ENCODE measurements at regions not wholly inside any gene's neighbourhood (a gene's known extent, or its start where the extent isn't known, plus 50 kb on each side); places are given as distances from the start of the nearest gene placed in this dataset.

DNA sequence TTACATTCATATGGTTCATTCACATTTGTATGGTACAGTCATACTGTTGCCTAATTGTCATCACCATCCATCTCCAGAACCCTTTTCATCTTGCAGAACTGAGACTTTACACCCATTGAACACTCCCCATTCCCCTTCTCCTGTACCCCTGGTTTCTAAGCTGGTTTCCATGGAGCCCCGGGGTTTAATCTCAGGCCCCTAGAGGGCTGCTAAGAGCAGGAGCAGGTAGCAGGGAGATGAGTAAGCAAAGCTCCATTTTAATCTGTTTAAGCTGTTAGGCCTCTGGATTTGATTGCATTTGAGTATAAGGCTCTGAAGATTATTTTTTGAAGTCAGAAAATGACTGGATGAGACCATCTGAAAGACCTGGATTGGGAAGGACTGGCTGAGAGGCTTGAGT lies 68.5 kb upstream of the RPL38 start:
- TF ChIP-seq, protein P1, sequence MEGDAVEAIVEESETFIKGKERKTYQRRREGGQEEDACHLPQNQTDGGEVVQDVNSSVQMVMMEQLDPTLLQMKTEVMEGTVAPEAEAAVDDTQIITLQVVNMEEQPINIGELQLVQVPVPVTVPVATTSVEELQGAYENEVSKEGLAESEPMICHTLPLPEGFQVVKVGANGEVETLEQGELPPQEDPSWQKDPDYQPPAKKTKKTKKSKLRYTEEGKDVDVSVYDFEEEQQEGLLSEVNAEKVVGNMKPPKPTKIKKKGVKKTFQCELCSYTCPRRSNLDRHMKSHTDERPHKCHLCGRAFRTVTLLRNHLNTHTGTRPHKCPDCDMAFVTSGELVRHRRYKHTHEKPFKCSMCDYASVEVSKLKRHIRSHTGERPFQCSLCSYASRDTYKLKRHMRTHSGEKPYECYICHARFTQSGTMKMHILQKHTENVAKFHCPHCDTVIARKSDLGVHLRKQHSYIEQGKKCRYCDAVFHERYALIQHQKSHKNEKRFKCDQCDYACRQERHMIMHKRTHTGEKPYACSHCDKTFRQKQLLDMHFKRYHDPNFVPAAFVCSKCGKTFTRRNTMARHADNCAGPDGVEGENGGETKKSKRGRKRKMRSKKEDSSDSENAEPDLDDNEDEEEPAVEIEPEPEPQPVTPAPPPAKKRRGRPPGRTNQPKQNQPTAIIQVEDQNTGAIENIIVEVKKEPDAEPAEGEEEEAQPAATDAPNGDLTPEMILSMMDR (IDR thresholded peaks at IDR 0.05): no peak
- no peak for TF ChIP-seq POLR2AphosphoS5 (IDR thresholded peaks at IDR 0.05)
- no peak for TF ChIP-seq POLR2A (IDR thresholded peaks at IDR 0.05)

Measured in breast epithelium (tissue), 3 donors.